CD1c-positive myeloid dendritic cell (primary cell): ENCODE measurements at regions not wholly inside any gene's neighbourhood (a gene's known extent, or its start where the extent isn't known, plus 50 kb on each side); places are given as distances from the start of the nearest gene placed in this dataset.

Source experiments
- DNase-seq: peaks from one replicate; pipeline ENCODE4 v3.0.0-alpha.2; 2016; ENCODE audit errors: extremely low spot score

DNA sequence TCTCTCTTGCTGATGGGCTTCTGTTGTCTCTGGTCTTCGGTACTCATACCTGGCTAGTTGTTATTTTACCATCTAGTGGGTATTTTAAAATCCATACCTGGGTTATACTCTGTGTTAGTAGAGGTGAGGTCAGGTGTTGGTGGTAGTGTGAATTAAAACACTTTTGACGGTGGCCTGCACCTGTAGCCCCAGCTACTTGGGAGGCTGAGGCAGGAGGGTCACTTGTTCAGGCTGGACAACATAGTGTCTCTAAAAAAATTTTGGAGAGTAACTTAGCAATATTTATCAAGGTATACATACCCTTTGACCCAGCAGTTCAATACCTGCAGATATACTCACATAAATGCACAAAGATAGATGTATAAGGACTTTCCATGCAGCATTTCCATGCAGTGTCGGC lies 55.4 kb downstream of the GSX1 start:
- DNase-seq, result no peak

- DNase-seq, result no peak
Measured at GRCh38 chr13:27851096-27851850, 59.0 kb downstream of the GSX1 start.

DNA sequence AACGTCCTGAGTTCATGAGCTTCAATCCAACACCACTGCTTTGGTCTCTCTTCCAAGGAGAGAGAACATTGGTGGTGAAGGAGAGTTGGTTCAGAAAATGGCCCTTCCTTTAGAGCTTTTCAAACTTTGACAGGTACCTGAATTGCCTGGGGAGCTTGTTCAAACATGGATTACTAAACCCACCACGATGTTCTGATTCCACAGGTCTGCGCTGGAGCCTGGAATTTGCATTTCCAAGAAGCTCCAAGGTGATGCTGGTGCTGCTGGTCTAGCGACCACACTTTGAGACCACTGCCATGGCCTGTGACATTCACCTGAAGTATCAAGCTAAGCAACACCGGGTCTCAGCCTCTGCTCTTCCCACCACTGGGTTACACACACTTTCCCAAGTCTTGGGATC lies 60.2 kb downstream of the GSX1 start:
- no peak for DNase-seq

- no peak for DNase-seq
Measured at GRCh38 chr13:27853335-27853734, 61.1 kb downstream of the GSX1 start.

DNA sequence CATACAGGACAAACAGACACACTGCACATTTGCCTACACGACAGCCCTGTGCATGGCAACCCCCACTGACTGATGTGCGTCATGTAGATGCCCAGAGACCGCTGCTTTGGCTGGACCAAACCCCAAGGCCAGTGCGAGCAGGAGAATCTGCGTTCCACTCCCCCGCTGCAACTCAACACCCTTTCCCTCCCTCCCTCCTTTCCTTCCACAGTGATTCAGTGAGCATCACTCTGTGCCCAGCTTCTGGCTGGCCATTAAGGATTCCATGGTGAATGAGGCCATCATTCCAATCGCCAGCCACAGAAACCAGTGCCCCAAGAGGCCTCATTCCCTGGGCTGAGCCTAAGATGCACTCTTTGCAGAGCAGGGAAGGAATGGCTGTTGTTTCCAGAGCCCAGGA lies 61.6 kb downstream of the GSX1 start:
- DNase-seq, result no peak

- no peak for DNase-seq
Measured at GRCh38 chr13:27854606-27855005, 62.3 kb downstream of the GSX1 start.

DNA sequence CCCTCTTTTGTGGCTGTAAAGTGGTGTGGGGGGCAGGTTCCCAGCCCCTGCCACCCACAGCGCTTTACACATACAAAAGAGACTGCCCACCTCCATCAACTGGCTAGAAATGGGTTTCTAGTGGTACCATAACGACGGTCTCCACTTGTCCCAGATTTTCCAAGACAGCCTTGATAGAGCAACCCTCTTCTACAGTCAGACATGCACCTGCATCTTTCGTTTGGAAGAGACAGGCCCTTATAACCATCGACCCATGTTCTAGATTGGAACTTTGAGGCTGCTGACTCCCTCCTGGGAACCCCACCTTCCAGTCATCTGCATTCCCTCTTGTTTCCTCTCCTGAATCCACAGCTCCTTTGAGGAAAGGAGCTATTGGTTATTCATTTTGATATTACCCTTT lies 63.1 kb downstream of the GSX1 start:
- DNase-seq, result no peak

- no peak for DNase-seq
Measured at GRCh38 chr13:27857282-27857681, 62.5 kb upstream of the PDX1 start.

- DNase-seq, result no peak
Measured at GRCh38 chr13:27858046-27858445, 61.8 kb upstream of the PDX1 start.

DNA sequence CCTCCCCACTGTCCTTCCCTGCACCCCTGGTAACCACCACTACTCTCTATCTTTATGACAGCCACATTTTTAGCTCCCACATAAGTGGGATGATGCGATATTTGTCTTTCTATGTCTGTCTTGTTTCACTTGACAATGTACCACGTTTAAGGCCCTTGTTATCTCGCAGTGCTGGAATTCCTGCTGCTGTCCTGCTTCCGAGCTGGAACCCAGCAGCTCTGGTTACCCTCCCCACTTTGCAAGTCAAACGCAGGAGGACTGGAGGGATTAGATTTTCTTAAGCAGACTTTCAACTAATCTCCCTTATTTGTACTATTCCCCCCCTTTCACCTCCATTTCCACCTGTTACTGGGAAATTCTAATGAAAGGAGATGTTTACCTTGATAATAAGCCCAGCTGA lies 59.1 kb upstream of the PDX1 start:
- no peak for DNase-seq

- DNase-seq, result no peak
Measured at GRCh38 chr13:27861165-27861564, 58.6 kb upstream of the PDX1 start.

DNA sequence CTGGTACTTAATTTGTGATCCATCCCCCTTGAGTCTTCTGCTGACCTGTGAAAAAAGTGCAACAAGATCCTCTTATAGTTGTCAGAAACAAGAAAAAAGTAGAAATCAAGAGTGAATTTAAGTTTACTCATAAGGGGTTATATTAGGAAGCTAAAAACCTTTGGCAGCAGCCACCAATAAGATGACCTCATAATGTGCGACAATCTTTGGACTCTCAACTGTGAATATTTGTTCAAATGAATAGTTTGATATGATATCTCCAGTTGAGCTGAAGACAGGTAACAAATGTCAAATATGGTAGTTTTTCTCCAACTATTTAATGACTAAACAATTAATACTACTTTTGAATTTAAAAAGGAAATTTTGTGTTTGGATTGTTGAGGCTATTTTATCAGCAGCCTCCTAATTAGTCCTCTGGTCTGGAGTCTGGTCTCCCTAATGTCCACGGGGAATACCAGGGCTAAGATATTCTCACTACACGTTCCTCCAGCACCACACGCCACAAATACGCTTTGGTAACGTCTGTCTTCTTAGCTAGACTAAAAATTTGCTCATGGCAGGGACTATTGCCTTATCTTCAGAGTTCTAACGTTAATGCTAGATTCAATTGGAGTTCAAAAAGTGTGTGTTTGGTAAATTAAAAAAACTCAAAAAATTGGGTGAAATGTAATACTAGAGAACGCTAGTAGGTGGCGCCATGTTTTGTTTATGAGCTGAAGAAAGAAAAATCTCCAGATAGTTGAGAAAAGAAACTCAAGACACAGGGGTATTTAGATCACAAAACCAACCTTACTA lies 51.0 kb upstream of the PDX1 start:
- DNase-seq, result peak; percentile 5

DNA sequence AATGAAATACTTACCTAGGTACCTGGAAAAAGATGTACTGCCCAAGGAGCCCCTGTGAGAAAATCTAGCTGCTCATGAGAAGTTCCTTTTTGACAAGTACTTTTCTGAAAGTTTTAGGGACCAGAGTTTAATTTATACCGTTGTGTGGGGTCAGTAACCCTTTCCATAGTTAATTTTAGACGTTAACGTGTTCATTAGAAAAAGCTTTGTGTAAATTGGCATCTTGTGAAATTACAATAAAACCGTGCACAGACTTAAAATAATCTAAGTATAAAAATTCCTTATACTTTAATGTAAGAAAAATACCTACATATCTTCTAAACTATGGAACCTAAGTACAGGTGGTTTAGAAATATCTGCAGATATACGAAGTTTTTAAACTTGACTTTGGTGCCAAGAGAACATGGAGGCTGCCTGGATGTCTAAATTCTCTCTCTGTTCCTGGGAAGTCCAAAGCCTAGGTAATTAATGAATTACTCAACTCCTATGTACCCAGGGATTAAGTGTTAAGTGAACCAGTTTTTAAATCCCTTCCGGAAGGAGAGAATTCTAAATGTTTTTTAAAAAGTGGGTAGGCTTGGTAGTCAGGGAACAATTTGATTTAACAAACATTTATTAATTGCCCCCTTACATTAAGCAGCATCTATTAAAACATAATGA lies 50.2 kb upstream of the PDX1 start:
- no peak for DNase-seq
